CD4-positive, CD25-positive, alpha-beta regulatory T cell (primary cell): ENCODE measurements at regions not wholly inside any gene's neighbourhood (a gene's known extent, or its start where the extent isn't known, plus 50 kb on each side); places are given as distances from the start of the nearest gene placed in this dataset.
A peak's percentile ranks its signal among the peaks of the same experiment; 100 is the strongest.

ENCODE experiments used
- ATAC-seq, 2 donors: fragments of 150-1000 bp; cut with Tn5 transposase; one replicate each; pipeline ENCODE4 v1.10.0; 2021; ENCODE audit warnings: low read depth in 2 of 2, moderate number of reproducible peaks in 2 of 2, moderate library complexity in 1 of 2
- DNase-seq, 3 donors: peaks; one replicate each; pipeline versions ENCODE4 v3.0.0 to v3.0.0-alpha.2; 2012 to 2022; ENCODE audit warnings: mixed read lengths in 1 of 3
- H3K27ac ChIP-seq: one replicate; pipeline ENCODE4 v1.7.0; 2013; ENCODE audit warnings: mild to moderate bottlenecking, low read length; ENCODE audit not compliant: insufficient read depth, poor library complexity, severe bottlenecking
- H3K27me3 ChIP-seq: one replicate; pipeline ENCODE4 v1.7.0; 2013; ENCODE audit warnings: low read length; ENCODE audit not compliant: control insufficient read depth, insufficient read depth
- H3K36me3 ChIP-seq: one replicate; pipeline ENCODE4 v1.7.0; 2013; ENCODE audit warnings: mild to moderate bottlenecking, low read length, moderate library complexity; ENCODE audit not compliant: control insufficient read depth, insufficient read depth
- H3K4me1 ChIP-seq: 2 replicates; pipeline ENCODE4 v1.7.0; 2013; ENCODE audit warnings: mild to moderate bottlenecking, low read length; ENCODE audit not compliant: insufficient read depth, control insufficient read depth, poor library complexity, severe bottlenecking
- H3K4me3 ChIP-seq: one replicate; pipeline ENCODE4 v1.7.0; 2013; ENCODE audit warnings: low read depth, mild to moderate bottlenecking, low read length, moderate library complexity
- H3K9me3 ChIP-seq, 2 experiments: 1 replicate in 1 of 2; 2 replicates in 1 of 2; pipeline ENCODE4 v1.7.0; 2013; ENCODE audit warnings: low read length in 2 of 2, mild to moderate bottlenecking in 1 of 2, moderate library complexity in 1 of 2; ENCODE audit not compliant: control insufficient read depth in 2 of 2
- H3K27ac Mint-ChIP-seq, 3 donors: one replicate each; pipeline ENCODE4 v1.8.0; 2020 to 2022; ENCODE audit warnings: mild to moderate bottlenecking in 3 of 3, mixed read lengths in 3 of 3, moderate library complexity in 2 of 3
- H3K27me3 Mint-ChIP-seq: one replicate; pipeline ENCODE4 v1.8.0; 2022; ENCODE audit warnings: mild to moderate bottlenecking, mixed read lengths
- H3K36me3 Mint-ChIP-seq: one replicate; pipeline ENCODE4 v1.8.0; 2020; ENCODE audit warnings: mixed read lengths
- H3K4me1 Mint-ChIP-seq, 4 donors: one replicate each; pipeline ENCODE4 v1.8.0; 2020 to 2022; ENCODE audit warnings: mixed read lengths in 4 of 4, mild to moderate bottlenecking in 1 of 4
- H3K4me3 Mint-ChIP-seq, 4 donors: one replicate each; pipeline ENCODE4 v1.8.0; 2020 to 2022; ENCODE audit warnings: mild to moderate bottlenecking in 4 of 4, mixed read lengths in 4 of 4, moderate library complexity in 3 of 4
- H3K9me3 Mint-ChIP-seq, 7 donors: one replicate each; pipeline ENCODE4 v1.8.0; 2020 to 2022; ENCODE audit warnings: mixed read lengths in 7 of 7, mild to moderate bottlenecking in 3 of 7, moderate library complexity in 2 of 7

- Mint-ChIP-seq H3K9me3 (peaks cover 0 to 8% (median 0%) of the 10 kb centered on the region in 7 donors), H3K4me3 (no peak overlapping the region), H3K27ac (no peak overlapping the region), H3K36me3 (no peaks in the 10 kb centered on the region), H3K4me1 (no peaks in the 10 kb centered on the region), H3K27me3 (no peaks in the 10 kb centered on the region)
- Histone ChIP-seq H3K27ac (no peak overlapping the region), H3K4me3 (no peak overlapping the region), H3K36me3 (no peaks in the 10 kb centered on the region), H3K27me3 (no peaks in the 10 kb centered on the region), H3K4me1 (no peaks in the 10 kb centered on the region), H3K9me3 (no peaks in the 10 kb centered on the region)
- no peak for DNase-seq
- no peak for ATAC-seq
Observed at GRCh38 chr10:118474111-118474510, 121.3 kb downstream of the PRLHR start.

DNA sequence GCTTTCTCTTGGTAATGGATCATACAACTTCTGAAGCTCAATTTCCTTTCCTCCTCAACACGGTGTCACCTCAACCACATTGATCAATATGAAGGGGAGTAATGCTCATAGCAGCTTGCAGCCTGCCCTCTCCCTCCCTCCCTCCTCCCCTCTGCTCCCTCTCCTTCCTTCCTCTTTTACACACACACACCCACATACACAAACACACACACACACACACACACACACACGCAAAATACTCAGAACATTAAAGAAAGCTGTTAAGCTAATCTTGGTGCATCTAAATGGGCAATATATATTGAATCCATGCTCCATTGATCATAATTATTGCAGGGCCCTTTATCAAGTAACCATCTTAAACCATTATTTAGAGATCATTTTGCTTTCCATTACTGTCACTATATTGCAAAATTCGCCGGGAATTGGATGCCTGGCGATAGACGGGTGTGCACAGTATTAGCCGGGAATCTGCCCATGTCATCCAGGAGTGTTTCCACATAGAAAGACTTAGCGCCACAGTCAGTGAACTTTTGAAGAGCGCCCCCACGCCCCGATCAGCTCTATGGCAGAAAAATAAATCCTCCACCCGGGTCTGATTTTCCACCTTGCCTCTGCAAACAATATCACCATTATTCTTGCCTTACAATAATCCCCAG is 122.0 kb downstream of the PRLHR start:
- no peak for DNase-seq
- no peaks in the 10 kb centered on the region for H3K36me3 ChIP-seq
- H3K27me3 Mint-ChIP-seq: no peaks in the 10 kb centered on the region
- no peaks in the 10 kb centered on the region for H3K9me3 ChIP-seq
- ATAC-seq: no peak
- no peaks in the 10 kb centered on the region for H3K27me3 ChIP-seq
- no peak overlapping the region for H3K4me3 ChIP-seq
- H3K27ac Mint-ChIP-seq: peak overlapping the region in 1 of 3 donors; percentile 10
- no peak overlapping the region for H3K27ac ChIP-seq
- no peaks in the 10 kb centered on the region for H3K36me3 Mint-ChIP-seq
- H3K9me3 Mint-ChIP-seq: peaks cover 0 to 8% (median 0%) of the 10 kb centered on the region in 7 donors
- no peak overlapping the region for H3K4me3 Mint-ChIP-seq
- H3K4me1 ChIP-seq: no peaks in the 10 kb centered on the region
- H3K4me1 Mint-ChIP-seq: no peaks in the 10 kb centered on the region

DNA sequence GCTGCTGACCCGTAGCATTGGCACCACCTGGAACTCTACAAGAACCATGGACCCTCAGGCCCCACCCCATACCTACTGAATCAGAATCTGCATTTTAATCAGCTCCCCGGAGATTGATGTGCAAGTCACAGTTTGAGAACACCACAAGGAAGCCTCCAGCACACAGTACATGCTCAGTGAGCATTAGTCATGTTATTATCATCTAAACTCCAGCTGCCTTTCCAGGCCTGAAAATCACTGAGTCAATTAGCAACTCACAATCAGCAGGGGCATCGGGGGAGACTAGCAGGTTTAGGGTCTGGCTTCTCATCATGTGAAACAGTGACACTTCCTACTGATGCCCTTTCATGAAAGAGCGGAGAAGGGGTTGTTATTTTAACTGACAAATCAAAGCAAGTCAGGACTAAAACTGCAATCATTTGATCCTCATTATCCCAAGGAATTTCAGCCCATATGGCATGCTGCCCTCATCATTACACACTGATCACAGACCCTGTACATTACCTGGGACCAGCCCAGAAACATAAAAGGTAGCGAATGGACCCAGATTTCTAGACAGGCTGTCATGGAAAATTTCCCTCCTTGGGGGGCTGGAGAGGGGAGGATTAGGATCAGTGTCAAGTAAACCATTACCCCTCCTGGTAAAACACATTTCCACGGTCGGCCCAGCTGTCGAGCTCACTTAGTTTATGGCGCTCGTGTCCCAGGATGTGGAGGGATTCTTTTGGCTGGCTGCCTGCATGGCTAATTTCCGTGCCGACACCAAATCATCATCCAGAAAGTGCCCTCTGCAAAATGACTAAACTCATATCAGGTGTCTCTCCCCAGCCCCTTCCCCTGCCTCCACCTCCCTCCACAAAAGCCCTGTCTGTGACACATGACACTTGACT is 122.8 kb downstream of the PRLHR start:
- Mint-ChIP-seq H3K27ac (no peak overlapping the region), H3K4me3 (no peak overlapping the region), H3K4me1 (no peaks in the 10 kb centered on the region), H3K27me3 (no peaks in the 10 kb centered on the region), H3K36me3 (no peaks in the 10 kb centered on the region), H3K9me3 (peaks cover 0 to 8% (median 0%) of the 10 kb centered on the region in 7 donors)
- Histone ChIP-seq H3K4me1 (no peaks in the 10 kb centered on the region), H3K27ac (no peak overlapping the region), H3K27me3 (peaks cover 1% of the 10 kb centered on the region), H3K4me3 (no peak overlapping the region), H3K36me3 (no peaks in the 10 kb centered on the region), H3K9me3 (no peaks in the 10 kb centered on the region)
- no peak for ATAC-seq
- no peak for DNase-seq

DNA sequence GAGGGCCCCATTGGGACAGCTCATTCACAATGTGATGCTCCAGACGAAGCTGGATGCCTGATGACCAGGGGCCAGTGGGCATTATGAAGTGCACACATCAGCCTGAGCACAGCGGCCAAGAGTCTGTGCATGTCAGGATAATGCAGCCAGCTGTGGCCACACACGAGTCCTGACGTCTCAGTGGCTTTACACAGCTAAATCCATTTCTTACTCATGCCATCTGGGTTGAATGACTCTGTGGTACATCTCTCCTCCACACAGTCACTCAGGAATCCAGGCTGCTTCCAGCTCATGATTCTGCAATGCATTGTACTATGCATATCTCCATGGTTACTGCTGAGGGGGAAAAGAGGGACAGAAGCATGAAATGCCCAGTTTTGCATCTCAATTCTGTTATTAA is 123.6 kb downstream of the PRLHR start:
- ATAC-seq (no peak), DNase-seq (no peak)
- Histone ChIP-seq H3K4me3 (no peak overlapping the region), H3K4me1 (no peaks in the 10 kb centered on the region), H3K27ac (no peak overlapping the region), H3K27me3 (peaks cover 1% of the 10 kb centered on the region), H3K36me3 (no peaks in the 10 kb centered on the region), H3K9me3 (no peaks in the 10 kb centered on the region)
- Mint-ChIP-seq H3K36me3 (no peaks in the 10 kb centered on the region), H3K9me3 (peaks cover 0 to 8% (median 0%) of the 10 kb centered on the region in 7 donors), H3K4me3 (no peak overlapping the region), H3K27me3 (peaks cover 5% of the 10 kb centered on the region), H3K4me1 (no peaks in the 10 kb centered on the region), H3K27ac (no peak overlapping the region)

- Histone ChIP-seq H3K27ac (no peak overlapping the region), H3K4me1 (no peaks in the 10 kb centered on the region), H3K9me3 (no peaks in the 10 kb centered on the region), H3K27me3 (peaks cover 1% of the 10 kb centered on the region), H3K36me3 (no peaks in the 10 kb centered on the region), H3K4me3 (no peak overlapping the region)
- H3K4me3 Mint-ChIP-seq: no peak overlapping the region
- ATAC-seq: no peak
- H3K27ac Mint-ChIP-seq: no peak overlapping the region
- peaks cover 0 to 8% (median 0%) of the 10 kb centered on the region in 7 donors for H3K9me3 Mint-ChIP-seq
- no peaks in the 10 kb centered on the region for H3K36me3 Mint-ChIP-seq
- no peaks in the 10 kb centered on the region for H3K4me1 Mint-ChIP-seq
- no peak for DNase-seq
- H3K27me3 Mint-ChIP-seq: peaks cover 5% of the 10 kb centered on the region
Observed at GRCh38 chr10:118470470-118470869, 125.0 kb downstream of the PRLHR start.

DNA sequence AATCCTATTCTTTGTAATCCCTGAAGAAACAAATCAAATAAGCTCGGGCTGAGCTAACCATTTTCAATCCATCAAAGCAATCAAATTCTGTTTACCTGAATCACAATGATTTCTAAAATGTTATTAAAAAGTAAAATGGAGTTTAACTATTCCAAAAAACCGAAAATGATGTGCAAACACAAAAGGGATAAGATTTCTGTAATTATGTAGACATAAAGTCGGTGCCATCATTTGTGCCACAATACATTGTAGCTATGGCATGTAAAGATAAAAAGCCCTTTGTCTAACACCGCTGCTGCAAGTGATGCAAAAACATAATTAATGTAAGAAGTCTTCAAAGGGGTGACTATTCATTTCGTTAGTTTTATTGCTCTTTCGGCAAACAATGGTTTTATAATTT is 125.1 kb upstream of the FAM204A start:
- peaks cover 0 to 2% (median 0%) of the 10 kb centered on the region in 7 donors for H3K9me3 Mint-ChIP-seq
- Histone ChIP-seq H3K27me3 (peaks cover 1% of the 10 kb centered on the region), H3K4me1 (no peaks in the 10 kb centered on the region), H3K9me3 (no peaks in the 10 kb centered on the region), H3K36me3 (no peaks in the 10 kb centered on the region), H3K4me3 (no peak overlapping the region), H3K27ac (no peak overlapping the region)
- no peak overlapping the region for H3K27ac Mint-ChIP-seq
- no peaks in the 10 kb centered on the region for H3K36me3 Mint-ChIP-seq
- peaks cover 8% of the 10 kb centered on the region for H3K27me3 Mint-ChIP-seq
- no peaks in the 10 kb centered on the region for H3K4me1 Mint-ChIP-seq
- no peak for ATAC-seq
- no peak for DNase-seq
- no peak overlapping the region for H3K4me3 Mint-ChIP-seq

- no peaks in the 10 kb centered on the region for H3K9me3 Mint-ChIP-seq
- H3K36me3 ChIP-seq: no peaks in the 10 kb centered on the region
- H3K4me1 ChIP-seq: no peaks in the 10 kb centered on the region
- DNase-seq (no peak), ATAC-seq (no peak)
- H3K27me3 ChIP-seq: peaks cover 1% of the 10 kb centered on the region
- no peak overlapping the region for H3K4me3 ChIP-seq
- H3K27ac ChIP-seq: no peak overlapping the region
- H3K27me3 Mint-ChIP-seq: peaks cover 10% of the 10 kb centered on the region
- no peak overlapping the region for H3K27ac Mint-ChIP-seq
- H3K36me3 Mint-ChIP-seq: no peaks in the 10 kb centered on the region
- no peak overlapping the region for H3K4me3 Mint-ChIP-seq
- no peaks in the 10 kb centered on the region for H3K9me3 ChIP-seq
- H3K4me1 Mint-ChIP-seq: no peaks in the 10 kb centered on the region
Observed at GRCh38 chr10:118465300-118465874, 123.3 kb upstream of the FAM204A start.
